ENCODE measurements at regions not wholly inside any gene's neighbourhood (a gene's known extent, or its start where the extent isn't known, plus 50 kb on each side); places are given as distances from the start of the nearest gene placed in this dataset.

- DNase-seq (ENCODE audit: low read depth) = no peak
Observed at GRCh38 chr10:31583293-31583692, 264.3 kb downstream of the ZEB1 start.

- DNase-seq (ENCODE audit: low read depth) = peak; percentile 42
Observed at GRCh38 chr10:31582365-31583052, 263.5 kb downstream of the ZEB1 start.

GRCh38 chr10:31581741-31582323 is 262.8 kb downstream of the ZEB1 start:
- no peak for DNase-seq (ENCODE audit: low read depth)

GRCh38 chr10:31580646-31581045 is 261.6 kb downstream of the ZEB1 start:
- no peak for DNase-seq (ENCODE audit: low read depth)

Measured in ELR (cell line).